GM12878 (cell line): ENCODE measurements at regions not wholly inside any gene's neighbourhood (a gene's known extent, or its start where the extent isn't known, plus 50 kb on each side); places are given as distances from the start of the nearest gene placed in this dataset.
A peak's percentile ranks its signal among the peaks of the same experiment; 100 is the strongest.

Experiments used
- ATAC-seq: fragments of 200-7000 bp; cut with Tn5 transposase; 3 replicates; pipeline ENCODE4 v1.9.1; 2020; ENCODE audit warnings: mild to moderate bottlenecking, moderate library complexity
- BruUV-seq: library from RNA; stranded (reverse); fragments of 400-500 nt; replicated peaks from 2 replicates; lab custom pipeline; 2021; lab: Mats Ljungman, UMichigan
- CTCF ChIA-PET: fragments of 300-600 bp; sonication (Branson Sonifier 250); formaldehyde crosslinking; extraction: SDS; loops from one replicate; lab custom pipeline; 2021; ENCODE audit warnings: inconsistent platforms; lab: Yijun Ruan, JAX
- POLR2A ChIA-PET: fragments of 350-600 bp; formaldehyde crosslinking; extraction: SDS; loops from one replicate; lab custom pipeline; 2021; ENCODE audit warnings: inconsistent platforms; lab: Charles Lee
- RAD21 ChIA-PET: fragments of 300-600 bp; sonication (Branson Sonifier 250); formaldehyde crosslinking; loops from one replicate; lab custom pipeline; 2023; ENCODE audit warnings: antibody characterized with exemption; ENCODE audit not compliant: unreplicated experiment; lab: Charles Lee
- SMC1A ChIA-PET: fragments of 300-600 bp; sonication (Branson Sonifier 250); formaldehyde crosslinking; loops from one replicate; lab custom pipeline; 2023; ENCODE audit not compliant: unreplicated experiment, uncharacterized antibody; lab: Charles Lee
- DNase-seq: peaks from one replicate; pipeline ENCODE4 v3.0.0-alpha.2; 2011; ENCODE audit warnings: low read depth, low spot score
- FAIRE-seq: peaks from 3 replicates; lab custom pipeline; 2011; peaks lifted over from hg19 to GRCh38; lab: Jason Lieb, UNC
- H2AFZ ChIP-seq: 2 replicates; pipeline ENCODE4 v1.6.0; 2011; ENCODE audit warnings: low read depth, low read length, control low read depth; ENCODE audit not compliant: control insufficient read depth
- H3K27ac ChIP-seq: 2 replicates; pipeline ENCODE4 v1.5.1; 2011; ENCODE audit warnings: control low read depth; ENCODE audit not compliant: control insufficient read depth, insufficient read depth
- H3K27me3 ChIP-seq, 2 experiments: replicated peaks in 1 of 2; 2 replicates each; pipeline versions ENCODE4 v1.6.0 to v1.6.1; 2011; ENCODE audit warnings: low read length in 1 of 2; ENCODE audit not compliant: control insufficient read depth in 2 of 2, insufficient read depth in 2 of 2
- H3K36me3 ChIP-seq, 2 experiments: 2 replicates each; pipeline ENCODE4 v1.5.1; 2011; ENCODE audit warnings: low read length in 1 of 2; ENCODE audit not compliant: control insufficient read depth in 2 of 2, insufficient read depth in 2 of 2
- H3K4me1 ChIP-seq: 2 replicates; pipeline ENCODE4 v1.6.1; 2011; ENCODE audit warnings: mild to moderate bottlenecking, low read length, moderate library complexity, mixed read lengths; ENCODE audit not compliant: control insufficient read depth, insufficient read depth
- H3K4me2 ChIP-seq: 2 replicates; pipeline ENCODE4 v1.6.0; 2011; ENCODE audit warnings: control low read depth; ENCODE audit not compliant: control insufficient read depth, insufficient read depth
- H3K4me3 ChIP-seq: fragments of 200-600 bp; sonication (generic); 2 replicates; pipeline ENCODE4 v1.5.1; 2016
- H3K79me2 ChIP-seq: 2 replicates; pipeline ENCODE4 v1.6.0; 2011; ENCODE audit warnings: low read length; ENCODE audit not compliant: control insufficient read depth, insufficient read depth
- H3K9ac ChIP-seq: 2 replicates; pipeline ENCODE4 v1.8.0; 2011; ENCODE audit warnings: low read length, control low read depth, mixed read lengths; ENCODE audit not compliant: control insufficient read depth, insufficient read depth
- H3K9me3 ChIP-seq: replicated peaks from 3 replicates; pipeline ENCODE4 v1.5.1; 2011; ENCODE audit warnings: mild to moderate bottlenecking, low read length; ENCODE audit not compliant: control insufficient read depth, insufficient read depth
- H4K20me1 ChIP-seq: 2 replicates; pipeline ENCODE4 v1.6.0; 2011; ENCODE audit not compliant: control insufficient read depth, insufficient read depth
- NBN ChIP-seq: fragments of 450-650 bp; IDR thresholded peaks from 2 replicates; pipeline ENCODE4 v1.6.1; 2016
- SPI1 ChIP-seq: IDR thresholded peaks from 2 replicates; pipeline ENCODE4 v1.6.1; 2011; ENCODE audit warnings: low read depth, mild to moderate bottlenecking, low read length, moderate library complexity, borderline replicate concordance; ENCODE audit not compliant: insufficient read depth
- ZBTB40 ChIP-seq: fragments of 450-650 bp; IDR thresholded peaks from 2 replicates; pipeline ENCODE4 v1.6.1; 2016; ENCODE audit warnings: mild to moderate bottlenecking, moderate library complexity, borderline replicate concordance
- WGBS: methylation state at CpG from one replicate; pipeline ENCODE4 v1.1.6; 2016; ENCODE audit warnings: low lambda C conversion rate; ENCODE audit not compliant: insufficient replicate concordance, insufficient coverage; ENCODE audit errors: missing lambda C conversion rate; 5-methylcytosine and 5-hydroxymethylcytosine counted together
- in situ Hi-C: fragments of 300-500 bp; cut with MboI; formaldehyde crosslinking; loops from 9 replicates; pipeline ENCODE4 v1.14.3; 2018; ENCODE audit warnings: mixed read lengths
- intact Hi-C: fragments of 100-400 bp; cut with micrococcal nuclease; formaldehyde crosslinking; loops from one replicate; pipeline ENCODE4 v1.14.2; 2022; ENCODE audit not compliant: unreplicated experiment

DNA sequence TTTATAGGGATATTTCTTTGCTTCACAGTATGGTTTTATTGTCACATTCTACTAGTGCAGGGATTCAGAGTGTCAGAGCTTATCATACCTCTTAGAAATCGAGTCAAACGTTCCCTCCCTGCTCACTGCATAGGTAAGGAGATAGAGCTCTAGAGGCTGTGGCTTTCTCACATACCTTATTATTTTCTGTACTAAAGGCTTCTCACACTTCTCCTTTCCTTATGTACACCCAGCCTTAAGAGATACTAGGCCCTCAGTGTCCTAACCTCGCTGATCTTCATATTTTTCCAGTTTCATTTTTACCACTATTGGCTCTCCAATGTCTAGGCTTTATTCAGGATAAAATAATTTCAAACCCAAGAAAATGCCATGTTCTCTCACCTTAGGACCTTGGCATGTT lies 297.3 kb upstream of the RIOK2 start:
- CTCF ChIA-PET, result interaction anchor here (0.5 to 2.5 kb wide), 8 partner anchors 11 to 126 kb away, joined by 3 to 9 read pairs (median 3); no protein-coding TSS in a partner anchor
- FAIRE-seq (peak; percentile 89), ATAC-seq (peak; percentile 80)

More for the DNA sequence above, 297.3 kb upstream of the RIOK2 start:
- H3K4me2 ChIP-seq, result peak overlapping the region; percentile 59
- no peaks in the 10 kb centered on the region for H3K79me2 ChIP-seq
- no peaks in the 10 kb centered on the region for H3K36me3 ChIP-seq
- H2AFZ ChIP-seq, result peak overlapping the region; percentile 45; the same call in 1 of the 2 replicates
- ChIA-PET POLR2A (interaction anchor here (0.5 kb wide), 1 partner anchor 200 kb away, joined by 3 read pairs; no protein-coding TSS in a partner anchor), SMC1A (interaction anchor here (0.5 to 5.3 kb wide), 13 partner anchors 11 to 1452 kb away, joined by 3 to 38 read pairs (median 4); no protein-coding TSS in a partner anchor), RAD21 (interaction anchor here (0.9 to 2.1 kb wide), 9 partner anchors 13 to 611 kb away, joined by 3 to 9 read pairs (median 4); no protein-coding TSS in a partner anchor)
- WGBS, result 40% methylated on average over 3 of the region's 3 CpGs
- TF ChIP-seq SPI1 (peak; percentile 41; the same call in 1 of the 2 replicates), ZBTB40 (0 out of 2 replicates have a peak, but pooled peaks have one; percentile 4), NBN (no peak)
- no peak for DNase-seq
- no TSS peak for BruUV-seq
- H3K27me3 ChIP-seq, result no peaks in the 10 kb centered on the region
- peaks cover 3% of the 10 kb centered on the region; the same call in 2 of the 3 replicates for H3K9me3 ChIP-seq
- H3K9ac ChIP-seq, result no peak overlapping the region
- in situ Hi-C loops, result no loop called here
- intact Hi-C loops, result no loop called here
- peak overlapping the region; percentile 47 for H3K27ac ChIP-seq
- no peaks in the 10 kb centered on the region for H4K20me1 ChIP-seq
- peaks cover 20% of the 10 kb centered on the region for H3K4me1 ChIP-seq
- no peak overlapping the region for H3K4me3 ChIP-seq
